Right lobe of liver (tissue), 4 donors: ENCODE measurements at regions not wholly inside any gene's neighbourhood (a gene's known extent, or its start where the extent isn't known, plus 50 kb on each side); places are given as distances from the start of the nearest gene placed in this dataset.
A peak's percentile ranks its signal among the peaks of the same experiment; 100 is the strongest.

Source experiments
- POLR2A ChIP-seq: fragments of 450-650 bp; IDR thresholded peaks from one replicate; pipeline ENCODE4 v1.6.1; 2017; ENCODE audit warnings: antibody characterized with exemption, mild to moderate bottlenecking
- TF ChIP-seq, protein P1 (sequence below), 4 donors: fragments of 200-600 bp in 3 of 4; fragments of 450-650 bp in 1 of 4; IDR thresholded peaks; one replicate each; pipeline versions ENCODE4 v1.5.1 to v1.8.0; 2016 to 2022; ENCODE audit warnings: antibody characterized with exemption in 4 of 4, mild to moderate bottlenecking in 2 of 4
- donor health status: DM: no; HTN: no; CAD: no.
- donor health status: DM: no; HTN: no; CAD: no.
- donor health status: DM: no; HTN: yes; CAD: no.

DNA sequence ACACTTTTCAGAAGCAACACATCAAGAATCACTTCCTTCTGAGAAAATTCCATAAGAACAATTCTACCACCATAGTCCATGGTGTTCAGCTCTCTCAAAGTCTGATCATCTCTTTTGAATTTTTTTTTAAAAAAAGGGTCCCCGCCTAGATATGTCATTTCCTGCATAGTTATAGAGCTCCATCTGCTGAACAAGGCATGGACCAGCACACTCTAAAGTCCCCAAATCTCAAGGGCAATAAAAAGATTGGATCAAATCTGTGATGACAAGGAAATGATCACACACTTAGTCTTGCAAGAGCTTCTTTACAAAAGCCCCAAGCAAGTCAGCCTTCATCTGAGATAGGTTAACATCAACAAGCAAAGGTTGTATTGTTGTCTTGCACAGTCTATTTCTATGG is 100.7 kb upstream of the STMND1 start:
- TF ChIP-seq, protein P1, sequence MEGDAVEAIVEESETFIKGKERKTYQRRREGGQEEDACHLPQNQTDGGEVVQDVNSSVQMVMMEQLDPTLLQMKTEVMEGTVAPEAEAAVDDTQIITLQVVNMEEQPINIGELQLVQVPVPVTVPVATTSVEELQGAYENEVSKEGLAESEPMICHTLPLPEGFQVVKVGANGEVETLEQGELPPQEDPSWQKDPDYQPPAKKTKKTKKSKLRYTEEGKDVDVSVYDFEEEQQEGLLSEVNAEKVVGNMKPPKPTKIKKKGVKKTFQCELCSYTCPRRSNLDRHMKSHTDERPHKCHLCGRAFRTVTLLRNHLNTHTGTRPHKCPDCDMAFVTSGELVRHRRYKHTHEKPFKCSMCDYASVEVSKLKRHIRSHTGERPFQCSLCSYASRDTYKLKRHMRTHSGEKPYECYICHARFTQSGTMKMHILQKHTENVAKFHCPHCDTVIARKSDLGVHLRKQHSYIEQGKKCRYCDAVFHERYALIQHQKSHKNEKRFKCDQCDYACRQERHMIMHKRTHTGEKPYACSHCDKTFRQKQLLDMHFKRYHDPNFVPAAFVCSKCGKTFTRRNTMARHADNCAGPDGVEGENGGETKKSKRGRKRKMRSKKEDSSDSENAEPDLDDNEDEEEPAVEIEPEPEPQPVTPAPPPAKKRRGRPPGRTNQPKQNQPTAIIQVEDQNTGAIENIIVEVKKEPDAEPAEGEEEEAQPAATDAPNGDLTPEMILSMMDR (IDR thresholded peaks at IDR 0.05), result peak; percentile 19 to 49 (median 38)
- TF ChIP-seq POLR2A, result no peak
